ENCODE measurements at regions not wholly inside any gene's neighbourhood (a gene's known extent, or its start where the extent isn't known, plus 50 kb on each side); places are given as distances from the start of the nearest gene placed in this dataset.

GRCh38 chr5:6950860-6951259 is 237.6 kb downstream of the TENT4A start:
- TF ChIP-seq SIN3A (IDR thresholded peaks at IDR 0.05; ENCODE audit: borderline replicate concordance, insufficient read depth, low read length) (no peak), FOXP2 (optimal IDR thresholded peaks at IDR 0.05; ENCODE audit: borderline replicate concordance, extremely low read depth, extremely low read length, insufficient read depth) (no peak), REST (IDR thresholded peaks at IDR 0.05; ENCODE audit: insufficient read depth in 1 of 2, low read depth in 2 of 2, low read length in 2 of 2) (no peak)

GRCh38 chr5:6961123-6961522 is 247.9 kb downstream of the TENT4A start:
- TF ChIP-seq SIN3A (IDR thresholded peaks at IDR 0.05; ENCODE audit: borderline replicate concordance, insufficient read depth, low read length), result no peak
- no peak for TF ChIP-seq FOXP2 (optimal IDR thresholded peaks at IDR 0.05; ENCODE audit: borderline replicate concordance, extremely low read depth, extremely low read length, insufficient read depth)
- TF ChIP-seq TAF1 (IDR thresholded peaks at IDR 0.05; ENCODE audit: borderline replicate concordance, insufficient read depth, low read length), result no peak
- no peak for TF ChIP-seq POLR2AphosphoS5 (IDR thresholded peaks at IDR 0.05; ENCODE audit: low read depth, low read length)
- no peak for TF ChIP-seq REST (IDR thresholded peaks at IDR 0.05; ENCODE audit: insufficient read depth in 1 of 2, low read depth in 2 of 2, low read length in 2 of 2)

GRCh38 chr5:6961837-6962635 is 248.8 kb downstream of the TENT4A start:
- TF ChIP-seq TAF1 (IDR thresholded peaks at IDR 0.05; ENCODE audit: borderline replicate concordance, insufficient read depth, low read length) (no peak), POLR2AphosphoS5 (IDR thresholded peaks at IDR 0.05; ENCODE audit: low read depth, low read length) (no peak), REST (IDR thresholded peaks at IDR 0.05; ENCODE audit: insufficient read depth in 1 of 2, low read depth in 2 of 2, low read length in 2 of 2) (no peak), SIN3A (IDR thresholded peaks at IDR 0.05; ENCODE audit: borderline replicate concordance, insufficient read depth, low read length) (no peak), FOXP2 (optimal IDR thresholded peaks at IDR 0.05; ENCODE audit: borderline replicate concordance, extremely low read depth, extremely low read length, insufficient read depth) (no peak)

DNA sequence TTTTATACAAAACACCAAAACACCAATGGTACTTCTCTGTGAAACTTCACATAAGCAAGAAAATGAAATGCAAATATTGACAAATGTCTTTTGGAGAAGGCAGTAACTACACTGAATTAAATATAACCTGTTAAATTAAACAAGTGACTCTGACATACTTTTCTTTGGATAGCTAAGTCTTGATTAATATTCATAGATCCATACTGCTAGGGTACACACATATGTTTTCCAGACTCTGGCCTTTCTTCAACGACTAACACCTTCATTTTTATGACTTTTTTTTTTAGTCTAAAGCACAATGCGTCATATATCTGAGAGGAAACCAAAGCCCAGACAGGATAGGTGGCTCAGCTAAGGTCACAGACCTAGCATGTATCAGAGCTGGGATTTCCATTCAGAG is 263.7 kb downstream of the TENT4A start:
- TF ChIP-seq POLR2AphosphoS5 (IDR thresholded peaks at IDR 0.05; ENCODE audit: low read depth, low read length) (no peak), TAF1 (IDR thresholded peaks at IDR 0.05; ENCODE audit: borderline replicate concordance, insufficient read depth, low read length) (no peak), REST (IDR thresholded peaks at IDR 0.05; ENCODE audit: insufficient read depth in 1 of 2, low read depth in 2 of 2, low read length in 2 of 2) (no peak), FOXP2 (optimal IDR thresholded peaks at IDR 0.05; ENCODE audit: borderline replicate concordance, extremely low read depth, extremely low read length, insufficient read depth) (no peak), SIN3A (IDR thresholded peaks at IDR 0.05; ENCODE audit: borderline replicate concordance, insufficient read depth, low read length) (no peak)
